Kidney tubule cell (primary cell): ENCODE measurements at regions not wholly inside any gene's neighbourhood (a gene's known extent, or its start where the extent isn't known, plus 50 kb on each side); places are given as distances from the start of the nearest gene placed in this dataset.

Experiments
- DNase-seq: peaks from one replicate; pipeline ENCODE4 v3.0.0-alpha.2; 2018; ENCODE audit warnings: low spot score

DNA sequence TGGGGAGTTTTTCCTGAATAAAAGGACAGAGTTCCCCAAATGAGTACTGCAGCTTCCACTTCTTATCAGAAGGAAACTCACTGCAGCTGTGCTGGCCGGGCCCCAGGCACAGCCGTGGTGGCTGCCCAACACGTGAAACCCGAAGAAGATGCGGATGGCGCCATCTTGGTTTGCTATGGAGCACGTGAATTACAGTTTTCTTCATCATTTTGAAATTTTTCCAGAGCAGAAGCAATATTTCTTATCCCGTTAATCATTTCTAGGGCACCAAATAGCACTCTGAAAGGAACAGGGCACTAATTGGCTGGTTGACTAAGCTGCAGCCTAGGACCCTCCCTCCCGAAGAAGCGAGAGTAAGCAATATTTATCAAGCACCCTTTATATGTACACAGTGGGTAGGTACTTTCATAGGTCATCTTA lies 63.2 kb upstream of the EPS8L3 start:
- DNase-seq, result no peak

DNA sequence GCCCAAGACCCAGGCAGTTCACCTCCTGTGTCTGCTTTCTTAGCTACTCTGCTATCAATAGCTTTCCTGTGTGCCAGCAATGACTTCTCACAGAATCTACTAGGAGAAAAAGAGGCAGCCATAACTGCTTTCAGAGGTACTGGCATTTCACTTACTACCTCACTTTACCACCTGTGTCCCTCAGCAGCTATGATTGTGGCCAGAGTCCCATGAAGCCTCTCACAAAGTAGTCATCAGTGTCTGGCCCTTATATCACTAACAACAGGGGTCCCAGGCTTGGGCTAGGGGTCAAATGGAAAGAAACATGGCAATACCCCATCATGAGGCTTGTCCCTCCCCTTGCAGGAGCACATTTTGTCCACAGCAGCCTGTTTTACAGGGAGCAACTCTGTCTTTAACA lies 62.7 kb upstream of the EPS8L3 start:
- DNase-seq, result no peak

DNA sequence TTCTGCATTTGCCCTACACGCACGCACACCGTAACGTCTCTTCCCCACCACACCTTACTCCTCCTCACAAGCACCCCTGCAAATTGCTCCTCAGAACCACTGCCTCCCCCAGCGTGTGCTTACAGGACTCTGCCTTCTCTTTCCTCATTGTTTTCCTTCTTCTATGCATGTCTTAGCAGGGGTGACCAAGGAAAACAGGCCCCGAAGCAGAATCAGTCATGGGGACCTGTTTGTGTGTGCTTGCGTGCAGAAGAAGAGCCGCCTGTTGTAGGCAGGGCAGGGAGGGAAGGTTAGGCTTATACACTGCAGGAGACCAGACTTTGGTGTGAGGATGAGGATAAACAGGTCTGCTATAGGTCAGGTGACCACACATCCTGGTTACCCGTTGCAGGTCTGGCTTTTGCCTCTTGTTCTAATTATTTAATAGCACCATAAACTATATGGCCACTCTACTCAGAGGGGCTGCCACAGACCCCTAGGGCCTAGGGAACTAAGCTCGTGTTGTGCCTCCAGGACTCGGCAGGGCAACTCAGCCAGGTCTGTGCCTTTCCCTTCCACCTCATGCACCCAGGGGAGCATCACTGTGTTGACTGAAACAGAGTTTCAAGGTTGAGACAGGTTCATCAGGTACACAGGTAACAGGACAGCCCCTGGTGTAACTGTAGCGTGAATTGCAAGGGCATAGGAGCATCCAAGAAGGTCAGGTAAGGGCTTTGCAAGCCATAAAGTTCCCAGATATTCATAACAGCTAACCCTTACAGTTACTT lies 60.8 kb upstream of the EPS8L3 start:
- no peak for DNase-seq

DNA sequence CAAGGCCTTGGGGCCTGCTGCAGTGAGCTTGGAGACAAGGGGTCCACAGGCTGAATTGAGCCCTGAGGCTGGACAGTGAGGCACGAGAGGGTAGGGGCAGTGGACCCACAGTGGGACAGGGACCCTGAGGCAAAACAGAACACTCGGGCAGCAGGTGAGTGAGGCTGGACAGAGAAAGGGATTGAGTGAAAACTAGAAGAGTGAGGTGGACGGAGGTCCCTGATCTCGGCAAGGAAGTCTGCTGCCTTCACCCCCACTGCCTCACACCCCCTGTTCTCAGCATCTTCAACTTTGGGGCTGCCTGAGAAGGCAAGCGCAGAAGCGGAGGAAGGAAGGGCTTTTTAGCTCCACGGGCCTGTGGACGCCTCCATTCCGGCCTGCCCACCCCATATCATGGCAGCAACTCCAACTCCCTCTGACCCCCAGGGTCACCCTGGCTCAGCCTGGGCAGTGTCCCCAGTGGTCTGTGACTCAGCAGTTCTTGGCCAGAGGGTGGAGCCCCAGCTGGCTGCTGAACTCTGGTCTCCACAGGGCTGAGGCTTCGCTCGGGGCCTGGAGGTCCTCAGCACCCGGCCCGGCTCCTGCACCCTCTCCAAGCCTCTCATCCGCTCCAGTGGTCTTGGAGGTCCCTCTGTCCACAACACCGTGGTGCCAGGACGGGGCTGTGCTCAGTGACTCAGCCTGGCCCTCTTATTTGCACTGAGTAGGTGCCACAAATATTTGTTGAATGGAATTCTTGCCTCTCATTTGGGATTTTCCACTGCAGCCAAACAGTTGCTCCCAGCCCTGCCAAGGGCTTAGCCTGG lies 60.0 kb upstream of the EPS8L3 start:
- peak; percentile 68 for DNase-seq

DNA sequence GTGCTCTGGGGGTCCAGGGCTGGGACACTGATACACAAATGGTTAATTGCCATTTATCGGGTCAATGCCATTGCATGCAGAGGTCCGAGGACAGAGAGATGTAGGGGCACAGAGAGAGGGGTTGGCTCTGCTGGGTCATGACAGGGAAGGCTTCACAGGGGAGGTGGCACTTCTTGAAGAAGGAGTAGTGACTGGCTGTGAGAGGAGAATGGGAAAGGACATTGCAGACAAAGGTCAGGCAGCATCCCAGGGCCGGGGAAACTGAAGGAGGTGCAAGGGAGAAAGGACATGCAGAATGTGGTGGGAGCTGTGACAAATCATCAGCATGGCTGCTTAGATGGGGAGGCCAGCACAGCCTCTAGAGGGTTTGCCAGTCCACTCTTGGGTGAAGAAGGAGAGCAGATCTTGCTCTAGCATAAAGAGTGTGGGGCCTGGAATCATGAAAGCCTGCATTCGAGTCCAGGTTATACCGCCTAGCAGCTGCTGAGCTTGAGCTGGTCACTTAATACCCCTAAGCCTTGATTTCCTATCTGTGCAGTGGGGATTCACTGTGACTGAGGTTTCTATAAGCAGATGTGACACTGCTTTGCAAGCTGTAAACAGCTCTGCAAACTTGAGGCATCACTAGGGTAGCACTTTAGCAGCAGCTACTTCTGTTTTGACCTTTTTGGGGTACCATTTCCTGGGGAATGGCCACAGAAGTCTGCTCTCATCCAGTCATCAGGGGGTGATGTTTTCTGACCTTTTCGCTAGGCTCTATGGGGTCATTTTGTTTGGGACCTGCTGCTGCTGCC lies 59.2 kb upstream of the EPS8L3 start:
- DNase-seq, result no peak

DNA sequence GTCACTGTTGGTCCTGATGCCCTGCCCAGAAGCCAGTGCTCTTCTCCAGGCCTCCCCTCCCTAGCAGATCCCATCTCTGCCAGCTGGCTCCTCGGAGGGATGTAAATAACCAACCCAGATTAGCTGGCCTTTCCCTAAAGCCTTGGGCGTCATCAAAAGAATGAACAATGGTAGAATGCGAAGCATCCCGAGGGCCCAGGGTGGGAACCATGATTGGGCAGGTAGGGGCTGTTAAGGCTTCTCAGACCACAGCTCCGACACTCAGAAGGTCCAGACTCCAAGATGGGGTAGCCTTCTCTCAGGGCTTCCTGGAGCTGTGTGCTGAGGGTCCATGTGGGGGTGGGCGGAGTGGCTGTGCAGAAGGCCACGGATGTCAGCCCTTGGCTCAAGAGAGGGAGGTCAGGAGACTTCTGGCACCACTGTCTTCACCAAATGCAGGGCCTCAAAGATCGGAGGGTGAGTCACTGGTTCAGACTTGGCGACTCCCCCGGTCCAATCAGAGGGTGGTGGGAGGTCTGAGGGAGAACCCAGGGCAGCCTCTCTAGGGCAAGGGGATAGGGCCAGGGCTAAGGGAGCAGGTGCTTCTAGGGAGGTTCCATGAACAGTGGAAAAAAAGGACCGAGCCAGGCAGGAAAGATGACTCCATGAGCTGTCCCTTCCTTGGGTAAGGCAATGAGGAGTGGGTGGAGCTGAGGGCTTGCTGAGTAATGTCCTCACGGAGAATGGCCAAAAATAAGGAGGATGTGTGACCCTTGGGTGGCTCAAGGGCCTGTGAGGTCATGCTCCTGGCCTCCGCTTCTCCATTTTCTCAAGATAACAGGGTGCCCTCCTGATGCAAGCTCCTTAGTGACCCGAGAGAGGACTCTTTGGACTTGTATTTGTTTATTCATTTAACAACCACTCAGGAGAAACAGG lies 58.4 kb upstream of the EPS8L3 start:
- peak; percentile 44 for DNase-seq

DNA sequence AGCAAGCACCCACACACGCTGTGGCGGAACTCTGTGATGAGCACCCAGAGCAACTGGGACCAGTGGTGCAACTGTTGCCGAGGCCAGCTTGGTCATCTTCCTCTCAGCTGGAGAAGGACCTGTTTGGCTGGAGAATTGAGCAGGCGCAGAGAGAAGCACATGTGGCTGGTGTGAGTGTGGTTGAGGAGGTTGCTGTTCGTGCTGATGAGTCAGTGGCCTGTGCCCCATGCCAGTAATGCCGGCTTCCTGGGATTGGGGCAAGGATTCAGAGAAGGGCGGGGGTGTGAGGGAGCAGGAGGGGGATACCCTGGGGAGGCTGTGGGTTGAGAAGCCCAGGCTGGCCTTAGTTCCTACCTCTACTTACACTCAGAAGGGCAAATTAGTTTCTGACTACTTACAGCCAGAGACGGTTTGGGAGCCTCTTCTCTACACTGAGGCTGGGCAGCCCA lies 57.5 kb upstream of the EPS8L3 start:
- peak; percentile 87 for DNase-seq

DNA sequence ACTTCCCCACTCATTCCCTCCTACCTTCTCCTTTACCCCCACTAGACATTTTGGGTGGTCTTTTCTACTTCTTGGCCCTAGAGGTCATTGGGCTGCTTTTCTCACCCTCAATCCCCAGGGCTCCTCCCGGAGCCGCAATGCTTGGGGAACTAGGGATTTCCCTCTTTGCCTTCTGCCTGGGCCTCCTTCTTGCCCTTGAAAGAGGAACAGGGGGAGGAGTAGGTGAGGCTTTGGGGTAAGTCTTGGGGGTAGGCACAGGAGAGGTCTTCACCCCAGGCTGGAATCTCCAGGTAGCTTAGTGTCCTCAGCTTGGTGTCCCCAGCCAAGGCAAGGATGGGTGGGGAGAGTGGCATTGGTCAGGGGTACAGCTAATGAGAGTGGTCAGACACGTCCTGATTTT lies 56.2 kb upstream of the EPS8L3 start:
- DNase-seq, result no peak

DNA sequence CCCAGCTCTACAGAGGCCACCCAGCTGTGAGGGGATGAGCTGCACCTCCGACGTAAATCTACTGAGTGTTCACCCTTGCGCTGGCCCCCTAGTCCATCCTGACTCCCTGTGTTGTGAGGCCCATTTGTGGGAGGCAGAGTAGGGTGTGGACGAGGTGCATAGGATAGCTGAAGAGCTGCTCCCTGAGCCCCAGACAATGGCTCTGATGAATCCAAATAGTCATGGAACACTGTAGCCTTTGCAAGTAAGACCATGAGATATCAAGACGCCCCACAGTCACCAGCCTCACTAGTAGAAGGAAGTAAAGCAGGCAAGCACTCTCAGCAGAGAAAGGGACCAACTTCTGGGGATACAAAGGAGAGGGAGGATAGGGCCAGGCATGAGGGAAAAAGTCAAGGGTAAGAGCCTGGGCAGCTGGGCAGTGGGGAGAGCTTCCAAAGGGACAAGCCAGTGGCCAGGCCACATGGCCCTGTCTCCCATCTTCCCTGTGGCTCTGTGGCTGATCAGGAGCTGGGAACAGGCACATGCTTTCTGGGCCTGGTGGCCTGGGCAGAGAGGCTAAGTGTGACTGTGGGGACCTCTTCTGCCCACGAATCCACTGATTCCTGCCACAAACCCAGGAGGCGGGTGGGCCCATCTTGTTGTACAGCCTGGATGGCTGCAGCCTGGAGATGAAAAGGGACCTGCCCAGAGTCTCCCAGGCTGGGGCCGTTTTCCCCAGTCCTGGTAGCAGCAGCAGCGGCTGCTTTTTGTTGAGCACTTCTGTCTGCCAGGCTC lies 55.5 kb upstream of the EPS8L3 start:
- DNase-seq, result no peak

DNA sequence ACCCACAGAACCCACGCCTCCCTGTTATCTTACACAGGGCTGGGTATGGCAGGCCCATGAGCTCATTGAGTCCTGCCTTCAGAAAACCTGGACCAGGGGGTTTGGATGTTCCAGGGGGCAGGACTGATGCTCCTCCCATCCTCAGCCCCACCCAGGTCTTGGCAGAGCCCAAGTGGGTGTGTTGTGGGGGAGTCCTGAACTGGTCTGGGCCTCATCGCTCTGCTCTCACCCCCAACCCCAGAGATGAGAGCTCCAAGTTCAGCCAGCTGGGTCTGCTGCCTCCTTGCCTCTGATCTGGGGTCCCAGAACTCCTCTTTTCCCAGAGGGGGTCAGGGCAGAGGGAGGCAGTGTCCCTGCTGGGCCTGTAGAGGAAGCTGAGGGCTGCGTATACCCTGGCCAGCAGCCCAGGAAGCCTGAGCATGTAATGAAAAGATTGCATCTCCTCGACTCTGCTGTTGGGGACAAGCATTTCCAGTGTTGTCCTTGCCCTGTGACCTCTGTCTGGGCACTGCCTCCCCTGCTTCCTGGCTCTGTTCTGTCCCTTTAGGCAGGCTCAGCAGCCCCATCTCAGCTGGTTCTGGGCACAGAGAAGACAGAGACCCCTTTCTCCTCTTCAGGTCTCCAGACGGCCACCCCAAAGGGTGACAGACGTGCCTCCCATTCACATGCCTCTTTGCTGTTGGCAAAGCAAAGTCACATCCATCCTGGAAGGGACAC lies 54.7 kb upstream of the EPS8L3 start:
- no peak for DNase-seq

DNA sequence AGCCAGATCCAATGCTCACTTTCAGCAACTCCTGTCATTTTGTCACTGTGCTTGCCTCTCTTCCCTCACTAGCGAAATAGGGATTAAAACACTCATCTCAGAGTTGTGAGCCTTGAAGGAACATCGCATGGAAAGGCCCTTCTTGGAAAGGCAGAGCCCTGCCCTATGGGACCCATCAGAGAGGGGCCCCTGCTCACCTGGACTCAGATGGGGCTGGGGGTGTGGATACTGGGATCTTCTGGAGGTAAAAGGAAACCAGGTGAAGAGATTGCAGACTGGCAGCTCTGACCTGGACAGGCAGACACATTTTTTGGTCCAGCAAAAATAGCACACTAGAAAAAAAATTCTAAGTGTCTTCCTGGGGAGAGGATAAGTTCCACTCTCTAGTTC lies 54.2 kb upstream of the EPS8L3 start:
- no peak for DNase-seq

DNA sequence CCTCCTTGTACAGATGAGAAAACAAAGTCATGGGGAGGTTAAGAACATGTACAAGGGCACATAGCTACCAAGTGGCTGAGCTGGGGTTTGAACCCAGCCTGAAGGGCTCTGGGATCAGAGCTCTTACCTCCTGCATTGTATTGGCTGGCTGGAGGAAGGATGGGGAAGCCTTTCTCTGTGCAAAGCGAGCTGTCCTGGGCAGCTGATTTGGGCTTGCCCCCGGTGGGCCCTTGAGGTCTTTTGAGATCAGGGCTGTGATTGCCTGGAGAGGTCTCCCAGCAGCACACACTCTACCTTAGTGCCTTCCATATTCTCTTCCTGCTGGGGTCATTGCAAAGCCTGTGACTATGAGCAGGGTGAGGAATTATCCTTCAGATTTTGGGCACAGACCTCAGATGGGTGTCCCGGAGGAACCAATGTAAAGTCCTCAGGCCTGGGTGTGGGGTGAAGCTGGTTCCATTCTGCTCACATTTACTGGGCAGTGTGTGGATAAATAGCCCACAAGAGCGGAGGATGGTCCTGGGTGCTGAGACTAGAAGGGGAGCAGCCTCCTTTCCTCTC lies 53.3 kb upstream of the EPS8L3 start:
- DNase-seq, result no peak

DNA sequence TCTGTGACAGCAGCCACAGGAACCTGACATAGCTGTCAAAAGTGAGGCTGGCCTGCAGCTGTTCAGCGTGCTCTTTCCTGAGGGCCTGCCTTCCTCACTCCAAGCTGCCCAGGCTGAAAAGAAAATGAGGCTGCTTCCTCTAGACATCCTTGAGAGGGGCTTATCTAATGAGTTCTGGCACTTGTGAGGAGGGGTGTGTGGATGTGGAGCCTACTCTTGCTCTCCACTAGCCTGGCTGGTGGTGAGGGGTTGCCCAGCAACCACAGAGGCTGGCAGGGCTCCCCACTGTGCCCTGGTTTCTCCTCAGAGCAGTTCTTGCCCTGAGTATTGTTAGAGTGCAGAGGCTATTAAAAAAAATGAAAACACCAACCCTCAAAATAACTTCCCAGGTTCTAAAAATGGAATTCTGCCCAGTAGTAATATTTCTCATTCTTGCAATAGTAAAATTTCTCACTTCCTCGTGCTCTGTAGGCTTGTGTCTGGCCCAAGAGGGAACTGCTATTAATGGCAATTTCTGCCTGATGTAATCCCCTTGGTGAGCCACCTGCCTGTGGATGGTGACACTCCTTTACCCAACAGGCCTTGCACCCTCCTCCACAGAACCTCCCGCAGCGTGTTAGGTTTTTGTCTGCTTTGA lies 52.6 kb upstream of the EPS8L3 start:
- no peak for DNase-seq

DNA sequence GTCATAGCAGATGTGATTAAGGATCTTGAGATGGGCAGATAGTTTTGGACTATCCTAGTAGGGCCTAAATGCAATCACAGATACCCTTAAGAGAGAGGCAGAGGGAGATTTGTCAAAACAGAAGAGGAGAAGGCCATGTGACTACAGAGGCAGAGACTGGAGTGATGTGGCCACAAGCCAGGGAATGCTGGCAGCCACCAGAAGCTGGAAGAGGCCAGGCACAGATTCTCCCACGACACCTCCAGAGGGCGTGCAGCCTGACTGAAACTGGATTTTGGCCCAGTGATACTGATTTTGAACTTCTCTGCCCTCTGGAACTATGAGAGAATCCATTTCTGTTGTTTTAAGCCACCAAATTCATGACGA lies 52.1 kb upstream of the EPS8L3 start:
- DNase-seq, result no peak

DNA sequence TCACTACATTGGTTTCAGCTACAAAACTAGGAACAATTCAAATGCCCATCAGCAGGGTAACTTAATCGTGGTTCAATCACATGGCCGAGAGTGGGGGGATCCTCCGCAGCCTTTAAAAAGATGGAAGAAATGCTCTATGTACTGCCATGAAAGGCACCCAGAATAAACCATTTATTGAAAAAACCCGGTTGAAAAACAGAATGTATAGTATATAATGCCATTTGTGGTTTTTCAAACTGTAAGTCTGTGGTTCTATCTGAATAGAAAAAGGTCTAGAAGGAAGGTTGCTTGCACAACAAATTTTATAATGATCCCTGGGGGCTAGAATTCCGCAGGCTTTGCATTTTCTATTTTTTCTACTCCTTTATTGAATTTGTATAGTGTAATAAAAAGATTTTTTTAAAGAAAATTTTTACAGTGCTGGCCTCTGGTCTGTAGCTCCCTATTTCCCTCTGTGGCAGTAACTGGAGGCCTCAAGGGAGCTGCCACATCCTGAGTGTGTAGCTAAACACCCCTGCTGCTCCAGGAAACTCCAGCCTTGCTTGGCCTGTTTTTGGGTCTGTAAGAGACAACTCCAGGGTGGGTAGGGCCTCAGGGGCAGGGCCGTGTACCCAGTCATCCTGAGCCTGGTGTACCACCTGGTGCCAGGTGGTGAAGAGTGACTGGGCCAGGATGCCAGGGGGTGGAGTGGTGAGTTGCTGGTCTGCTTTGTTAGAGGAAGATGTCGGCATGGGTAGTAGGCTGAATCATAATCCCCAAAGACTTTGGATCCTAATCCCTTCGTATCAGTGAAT lies 51.5 kb upstream of the EPS8L3 start:
- no peak for DNase-seq

DNA sequence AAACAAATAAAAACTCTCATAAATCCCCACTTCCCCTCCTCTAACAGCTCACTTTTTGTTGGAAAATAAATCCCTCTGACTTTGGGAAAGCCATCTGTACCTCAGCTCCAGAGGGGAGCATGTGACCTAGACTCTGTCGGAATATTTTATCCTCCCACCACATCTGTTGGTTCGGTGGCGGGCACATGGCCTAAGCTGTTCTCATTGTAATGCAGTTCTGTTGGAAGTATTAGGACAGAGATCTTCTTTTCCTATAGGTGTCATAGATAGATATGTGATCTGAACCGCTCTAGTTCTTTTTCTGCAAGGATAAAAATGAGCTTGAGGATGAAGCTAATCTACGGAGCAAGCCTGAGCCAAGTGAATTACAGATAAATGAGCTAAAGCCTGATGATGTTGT lies 50.5 kb upstream of the EPS8L3 start:
- DNase-seq, result no peak
